Body of pancreas (tissue), 4 donors: ENCODE measurements at regions not wholly inside any gene's neighbourhood (a gene's known extent, or its start where the extent isn't known, plus 50 kb on each side); places are given as distances from the start of the nearest gene placed in this dataset.

Source experiments
- CTCF ChIP-seq, 7 experiments: fragments of 450-650 bp in 4 of 7; fragments of 200-600 bp in 3 of 7; sonication (generic) in 3 of 7; IDR thresholded peaks; one replicate each; pipeline ENCODE4 v1.5.1; 2016 to 2019; ENCODE audit warnings: antibody characterized with exemption in 7 of 7
- POLR2A ChIP-seq, 3 donors: fragments of 450-650 bp; IDR thresholded peaks; one replicate each; pipeline ENCODE4 v1.6.1; 2016; ENCODE audit warnings: antibody characterized with exemption in 3 of 3, mild to moderate bottlenecking in 2 of 3

GRCh38 chr21:18069875-18070274 lies 174.8 kb upstream of the CHODL start:
- TF ChIP-seq POLR2A (IDR thresholded peaks at IDR 0.05) = no peak
- no peak for TF ChIP-seq CTCF (IDR thresholded peaks at IDR 0.05)
